Heart right ventricle (tissue), 16 donors: ENCODE measurements at regions not wholly inside any gene's neighbourhood (a gene's known extent, or its start where the extent isn't known, plus 50 kb on each side); places are given as distances from the start of the nearest gene placed in this dataset.
"Not testable (repeated sequence)": the region's sequence is repeated elsewhere in the genome, so short reads cannot be mapped to it uniquely, and the experiment has no call there.

ENCODE experiments used
- ATAC-seq, 8 donors: fragments of 200-7000 bp; cut with Tn5 transposase; one replicate each; pipeline ENCODE4 v1.9.1; 2020; ENCODE audit warnings: mild to moderate bottlenecking in 8 of 8, moderate library complexity in 8 of 8, moderate number of reproducible peaks in 1 of 8
- DNase-seq, 2 donors: peaks; one replicate each; pipeline ENCODE4 v3.0.0-alpha.2; 2020
- H3K27ac ChIP-seq, 10 donors: fragments of 200-600 bp; sonication (generic) in 2 of 10; one replicate each; pipeline versions ENCODE4 v1.5.0 to v1.8.0; 2020 to 2022; ENCODE audit warnings: mild to moderate bottlenecking in 3 of 10
- H3K27me3 ChIP-seq, 7 donors: fragments of 200-600 bp; one replicate each; pipeline ENCODE4 v1.8.0; 2021 to 2022; ENCODE audit warnings: mild to moderate bottlenecking in 2 of 7
- H3K36me3 ChIP-seq, 9 donors: fragments of 200-600 bp; sonication (generic) in 1 of 9; one replicate each; pipeline versions ENCODE4 v1.5.0 to v1.8.0; 2020 to 2022; ENCODE audit warnings: mild to moderate bottlenecking in 2 of 9
- H3K4me1 ChIP-seq, 9 donors: fragments of 200-600 bp; sonication (generic) in 1 of 9; one replicate each; pipeline versions ENCODE4 v1.5.0 to v1.8.0; 2020 to 2022; ENCODE audit warnings: mild to moderate bottlenecking in 4 of 9
- H3K4me3 ChIP-seq, 10 donors: fragments of 200-600 bp; sonication (generic) in 2 of 10; one replicate each; pipeline versions ENCODE4 v1.5.0 to v1.8.0; 2020 to 2022; ENCODE audit warnings: mild to moderate bottlenecking in 7 of 10, moderate library complexity in 2 of 10
- H3K9me3 ChIP-seq, 11 donors: fragments of 200-600 bp in 10 of 11; sonication (generic) in 2 of 11; one replicate each; pipeline versions ENCODE4 v1.5.0 to v1.8.0; 2013 to 2022; ENCODE audit warnings: mild to moderate bottlenecking in 2 of 11, control low read depth in 1 of 11, moderate library complexity in 1 of 11
- CTCF ChIP-seq, 9 donors: fragments of 200-600 bp; sonication (generic) in 2 of 9; IDR thresholded peaks; one replicate each; pipeline versions ENCODE4 v1.5.0 to v1.8.0; 2021 to 2022; ENCODE audit warnings: antibody characterized with exemption in 9 of 9, mild to moderate bottlenecking in 5 of 9, moderate library complexity in 1 of 9
- WGBS, 2 donors: extraction: QIAGEN DNeasy Blood & Tissue Kit; methylation state at CpG; one replicate each; pipeline ENCODE4 v1.1.7; 2013; ENCODE audit warnings: inconsistent platforms in 1 of 2; 5-methylcytosine and 5-hydroxymethylcytosine counted together
- intact Hi-C, 10 donors: fragments of 100-400 bp; cut with DNase I; formaldehyde crosslinking; loops; one replicate each; pipeline versions ENCODE4 v1.11.1 to v1.14.2; 2022
- donor health status: Arrhythmogenic right ventricular cardiomyopathy.
- donor health status: ischemic (EF 13 %, LVEDD 7.1; RV severe dilation, severe dysfunction).
- donor health status: healthy with polysubstance abuse.
- donor health status: DM: no; HTN: yes; CAD: no.
- donor health status: DM: no; HTN: no; CAD: no.
- donor health status: ischemic (EF 25% LVEDD 6.9; RV normal size, moderate dysfunction).
- donor health status: ischemic (EF 25% LVEDD 5.7; RV mildly dilated, moderate dysfunction).
- donor health status: healthy.
- donor health status: DM: yes; HTN: yes; CAD: no.
- donor health status: Ischemic cardiomyopathy.
- donor health status: ischemic (EF 35%, LVEDD 5.7; RV mildly dilated, moderate dysfunction).
- donor health status: nonischemic (EF 11% LVEDD 7.7; RV severe dilation, severe dysfunction).
- donor health status: DM: yes; HTN: yes; CAD: no.
- donor health status: PGD.
- donor health status: ischemic (EF 29% LVEDD 5.4; RV normal size, mild dysfunction).
- donor health status: nonischemic (EF 23%, LVEDD 6.1; RV moderate dilation, normal function).

GRCh38 chr7:69445541-69445940 lies 152.7 kb upstream of the AUTS2 start:
- no peaks in the 10 kb centered on the region for H3K27me3 ChIP-seq
- H3K4me3 ChIP-seq = no peak overlapping the region
- H3K36me3 ChIP-seq = no peaks in the 10 kb centered on the region
- intact Hi-C loops = no loop called here
- WGBS, 2 donors = 75 to 87% methylated on average over 11 of the region's 11 CpGs
- DNase-seq = no peak
- no peak overlapping the region for H3K27ac ChIP-seq
- ATAC-seq = peak in 1 of 8 donors; percentile 53
- TF ChIP-seq CTCF (IDR thresholded peaks at IDR 0.05) = no peak
- no peaks in the 10 kb centered on the region for H3K4me1 ChIP-seq
- peaks cover 0 to 3% (median 0%) of the 10 kb centered on the region in 11 donors for H3K9me3 ChIP-seq

- H3K9me3 ChIP-seq, DNase-seq, intact Hi-C loops, ATAC-seq, H3K27ac ChIP-seq, H3K36me3 ChIP-seq, H3K4me3 ChIP-seq, H3K4me1 ChIP-seq, H3K27me3 ChIP-seq: not testable (repeated sequence)
- 97 to 99% methylated on average over 7 of the region's 7 CpGs for WGBS, 2 donors
Observed at GRCh38 chr7:69446213-69446612, 152.1 kb upstream of the AUTS2 start.

GRCh38 chr7:69448071-69448470 lies 150.2 kb upstream of the AUTS2 start:
- intact Hi-C loops = no loop called here
- peaks cover 0 to 5% (median 0%) of the 10 kb centered on the region in 9 donors for H3K4me1 ChIP-seq
- WGBS, 2 donors = 84% methylated on average over 14 of the region's 14 CpGs

GRCh38 chr7:69450456-69450855 lies 147.8 kb upstream of the AUTS2 start:
- DNase-seq (no peak), ATAC-seq (no peak)
- Histone ChIP-seq H3K4me1 (peaks cover 0 to 5% (median 0%) of the 10 kb centered on the region in 9 donors), H3K27ac (no peak overlapping the region), H3K9me3 (no peaks in the 10 kb centered on the region), H3K27me3 (no peaks in the 10 kb centered on the region), H3K4me3 (no peak overlapping the region), H3K36me3 (no peaks in the 10 kb centered on the region)
- TF ChIP-seq CTCF (IDR thresholded peaks at IDR 0.05) = no peak
- 80 to 81% methylated on average over 5 of the region's 5 CpGs for WGBS, 2 donors
- intact Hi-C loops = loop anchor here in 1 of 10 donors (10.0 kb wide), 1 partner anchor 144 kb away; the partner anchor contains the start of gene AUTS2

More at GRCh38 chr7:69448071-69448470, 150.2 kb upstream of the AUTS2 start:
- ATAC-seq (peak in 2 of 8 donors; percentile 38 to 60), DNase-seq (no peak)
- H3K4me3 ChIP-seq = no peak overlapping the region
- no peak overlapping the region for H3K27ac ChIP-seq
- peaks cover 0 to 2% (median 0%) of the 10 kb centered on the region in 11 donors for H3K9me3 ChIP-seq
- no peaks in the 10 kb centered on the region for H3K36me3 ChIP-seq
- no peaks in the 10 kb centered on the region for H3K27me3 ChIP-seq
- TF ChIP-seq CTCF (IDR thresholded peaks at IDR 0.05) = no peak

GRCh38 chr7:69451715-69452114 lies 146.6 kb upstream of the AUTS2 start:
- Histone ChIP-seq H3K27me3 (no peaks in the 10 kb centered on the region), H3K4me3 (no peak overlapping the region), H3K36me3 (no peaks in the 10 kb centered on the region), H3K4me1 (peaks cover 0 to 5% (median 0%) of the 10 kb centered on the region in 9 donors), H3K9me3 (no peaks in the 10 kb centered on the region), H3K27ac (no peak overlapping the region)
- no peak for ATAC-seq
- no peak for TF ChIP-seq CTCF (IDR thresholded peaks at IDR 0.05)
- 91 to 95% methylated on average over 2 of the region's 2 CpGs for WGBS, 2 donors
- intact Hi-C loops = loop anchor here in 1 of 10 donors (10.0 kb wide), 1 partner anchor 143 kb away; the partner anchor contains the start of gene AUTS2
- DNase-seq = no peak
